ENCODE measurements at regions not wholly inside any gene's neighbourhood (a gene's known extent, or its start where the extent isn't known, plus 50 kb on each side); places are given as distances from the start of the nearest gene placed in this dataset.

- TF ChIP-seq CTCF (conservative IDR thresholded peaks at IDR 0.05; ENCODE audit: low read length), result no peak
- no peak for TF ChIP-seq EZH2phosphoT487 (IDR thresholded peaks at IDR 0.05; ENCODE audit: borderline replicate concordance, low read depth, low read length)
Observed at GRCh38 chr5:174336479-174336878, 291.0 kb downstream of the NSG2 start.

Measured in OCI-LY7 (cell line).